HG03280 (cell line): ENCODE measurements at regions not wholly inside any gene's neighbourhood (a gene's known extent, or its start where the extent isn't known, plus 50 kb on each side); places are given as distances from the start of the nearest gene placed in this dataset.
"Not testable (repeated sequence)": the region's sequence is repeated elsewhere in the genome, so short reads cannot be mapped to it uniquely, and the experiment has no call there.

ENCODE experiments used
- ATAC-seq: cut with Tn5 transposase; IDR thresholded peaks from one replicate; pipeline ENCODE4 v1.9.1; 2021; ENCODE audit warnings: mild to moderate bottlenecking, moderate library complexity; ENCODE audit not compliant: unreplicated experiment

DNA sequence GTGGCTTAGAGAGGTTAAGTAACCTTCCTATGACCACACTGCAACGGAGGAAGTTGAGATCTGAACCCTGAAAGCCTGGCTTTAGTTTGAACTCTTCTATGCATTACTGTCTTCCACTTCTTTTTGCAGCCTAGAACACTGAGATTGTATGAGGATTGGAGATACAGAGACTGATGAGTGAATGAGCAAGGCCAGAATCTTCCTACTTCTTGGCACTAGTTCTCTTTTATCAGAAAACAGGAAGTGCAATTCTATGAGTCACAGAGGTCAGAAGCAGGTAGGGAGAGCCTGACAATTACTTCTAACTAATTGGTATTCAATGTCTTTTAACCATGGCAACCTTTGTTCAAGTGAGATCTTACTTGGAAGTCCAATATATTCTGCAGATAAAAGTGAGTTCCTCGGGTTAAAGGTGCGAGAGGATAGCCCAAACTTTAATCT lies 219.0 kb downstream of the SHQ1 start:
- ATAC-seq = no peak

DNA sequence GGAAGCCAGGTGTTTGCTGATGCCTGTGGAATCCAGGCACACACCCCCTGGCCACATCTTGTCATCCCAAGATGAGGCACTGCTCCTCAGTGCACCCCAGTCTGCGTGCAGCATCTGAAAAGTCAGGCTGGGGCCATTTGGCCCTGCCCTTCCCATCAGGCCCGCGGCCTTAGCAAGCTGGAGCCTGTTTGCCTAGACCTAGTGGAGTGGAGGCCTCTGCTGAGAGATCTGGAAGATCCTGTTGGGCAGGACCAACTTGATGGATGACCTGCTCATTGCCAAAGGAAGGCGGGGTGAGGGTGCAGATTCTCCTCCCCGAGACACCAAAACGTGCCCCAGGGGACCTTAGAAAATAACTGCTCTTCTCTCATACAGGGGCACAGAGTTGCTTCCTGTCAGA lies 220.2 kb downstream of the SHQ1 start:
- ATAC-seq = no peak

DNA sequence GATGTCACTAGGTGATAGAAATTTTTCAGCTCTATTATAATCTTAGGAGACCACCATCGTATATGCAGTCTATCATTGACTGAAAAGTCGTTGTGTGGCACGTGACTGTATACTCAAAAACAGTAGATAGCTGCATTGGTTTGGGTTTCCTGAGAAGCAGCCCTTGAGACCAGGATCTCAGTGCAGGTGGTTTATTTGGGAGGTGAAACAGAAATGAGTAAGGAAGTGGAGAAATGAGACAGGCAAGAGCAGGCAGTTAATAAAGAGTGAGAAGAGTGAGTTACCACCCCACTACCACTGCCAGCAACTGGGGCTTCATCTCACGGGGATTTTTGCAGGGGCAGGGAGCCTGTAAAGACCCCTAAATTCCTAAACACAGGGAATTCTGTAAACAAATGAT lies 221.0 kb downstream of the SHQ1 start:
- ATAC-seq = no peak

DNA sequence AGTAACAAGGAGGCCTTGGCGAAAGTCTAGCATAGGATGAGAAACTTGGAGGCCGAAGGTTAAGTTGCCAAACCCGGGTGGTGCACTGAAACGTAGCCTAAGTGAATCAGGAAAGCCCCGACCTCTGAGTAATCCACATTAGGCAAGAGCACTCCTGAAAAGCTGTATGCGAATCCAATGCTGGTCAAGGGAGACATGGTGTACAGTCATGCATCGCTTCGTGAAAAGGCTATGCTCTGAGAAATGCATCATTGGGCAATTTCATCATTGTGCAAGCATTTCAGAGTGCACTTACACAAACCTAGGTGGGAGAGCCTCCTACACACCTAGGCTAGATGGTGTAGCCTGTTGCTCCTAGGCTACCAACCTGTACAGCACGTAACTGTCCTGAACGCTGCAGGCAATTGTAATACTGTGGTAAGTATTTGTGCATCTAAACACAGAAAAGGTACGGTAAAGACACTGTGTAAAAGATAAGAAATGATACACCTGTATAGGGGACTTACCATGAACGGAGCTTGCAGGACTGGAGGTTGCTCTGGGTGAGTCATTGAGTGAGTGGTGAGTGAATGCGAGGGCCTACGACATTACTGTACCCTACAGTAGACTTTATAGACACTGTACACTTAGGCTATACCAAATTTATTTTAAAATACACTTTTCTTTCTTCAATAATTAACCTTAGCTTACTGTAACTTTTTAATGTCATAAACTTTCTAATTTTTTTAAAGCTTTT lies 222.5 kb downstream of the SHQ1 start:
- ATAC-seq = no peak

DNA sequence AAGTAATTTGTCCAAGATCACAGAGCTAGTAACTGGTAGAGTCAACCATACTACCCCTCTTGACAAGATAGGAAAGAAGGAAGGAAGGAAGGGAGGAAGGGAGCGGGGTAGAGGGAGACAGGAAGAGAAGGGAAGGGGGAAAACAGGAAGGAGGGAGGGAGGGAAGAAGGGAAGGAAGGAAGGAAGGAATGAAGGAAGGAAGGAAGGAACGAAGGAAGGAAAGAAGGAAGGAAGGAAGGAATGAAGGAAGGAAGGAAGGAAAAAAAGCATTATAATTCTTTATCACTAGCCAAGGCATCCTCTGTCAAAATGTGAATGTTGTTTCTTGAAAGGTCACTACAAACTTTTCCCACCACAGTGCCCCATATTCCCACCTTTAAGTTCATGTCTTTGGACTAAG lies 223.6 kb downstream of the SHQ1 start:
- ATAC-seq = no peak

DNA sequence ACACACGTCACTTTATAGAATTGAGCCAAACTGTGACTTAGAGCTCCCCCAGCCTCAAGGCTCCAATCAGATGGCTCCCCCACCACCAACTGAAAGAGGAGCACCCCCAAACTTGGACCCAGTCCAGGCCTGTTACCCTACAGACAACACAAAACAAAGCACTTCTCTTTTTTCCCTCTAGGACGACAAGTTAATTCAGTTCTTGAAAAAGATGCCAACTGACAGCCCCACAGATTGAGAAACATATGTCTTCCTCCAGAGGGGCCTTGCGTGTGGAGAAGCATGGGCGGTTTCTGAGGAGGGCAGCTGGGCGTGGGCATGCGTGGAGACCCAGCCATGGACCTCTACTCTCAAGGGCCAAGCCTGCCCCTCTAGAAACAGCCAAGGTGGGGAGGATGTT lies 229.5 kb downstream of the SHQ1 start:
- no peak for ATAC-seq

DNA sequence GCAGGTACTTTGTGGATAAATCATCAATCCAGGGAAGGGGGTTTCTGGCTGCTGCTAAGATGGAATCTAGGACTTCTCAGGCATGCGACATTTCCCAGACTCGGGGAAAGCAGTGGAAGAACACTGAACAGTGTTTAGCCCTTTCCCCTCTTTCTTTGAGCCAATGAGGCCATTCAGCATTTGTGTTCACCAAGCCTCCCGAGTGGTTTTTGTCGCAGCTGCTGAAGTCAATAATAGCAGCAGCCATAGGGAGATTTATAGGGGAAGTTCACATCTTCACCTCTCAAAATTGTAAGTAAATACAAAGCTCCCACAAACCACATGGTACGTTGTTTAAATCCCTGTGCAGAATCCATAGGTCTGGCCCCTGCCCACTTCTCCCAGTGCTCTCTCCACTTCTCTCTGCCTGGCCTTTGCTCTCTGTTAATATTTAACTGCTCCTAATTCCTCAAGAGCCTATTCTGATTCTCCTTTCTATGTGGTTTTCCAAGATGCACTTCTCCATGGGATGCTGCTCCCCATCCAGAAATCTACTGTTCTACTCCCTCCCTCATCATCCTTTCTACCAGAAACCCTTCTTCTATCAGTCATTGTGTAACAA lies 230.7 kb downstream of the SHQ1 start:
- ATAC-seq = no peak

DNA sequence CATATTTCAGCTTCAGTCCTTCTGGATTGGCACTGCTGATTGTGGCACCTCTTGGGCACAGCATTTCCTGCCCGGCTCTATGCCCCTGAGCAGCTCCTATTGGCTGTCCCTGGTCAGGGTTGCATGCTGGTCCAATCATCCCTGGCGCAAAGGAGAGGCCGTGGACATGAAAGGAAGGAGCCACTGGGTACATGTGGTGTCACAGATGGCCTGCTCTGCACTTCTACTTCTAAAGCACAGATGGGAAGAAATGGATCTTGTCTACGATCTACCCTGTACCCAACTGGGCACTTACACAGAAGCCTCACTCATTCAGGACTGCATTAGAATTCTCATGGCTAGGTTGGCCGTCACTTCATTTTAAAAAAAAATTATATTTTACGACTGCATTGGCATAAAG lies 232.5 kb downstream of the SHQ1 start:
- ATAC-seq = no peak

DNA sequence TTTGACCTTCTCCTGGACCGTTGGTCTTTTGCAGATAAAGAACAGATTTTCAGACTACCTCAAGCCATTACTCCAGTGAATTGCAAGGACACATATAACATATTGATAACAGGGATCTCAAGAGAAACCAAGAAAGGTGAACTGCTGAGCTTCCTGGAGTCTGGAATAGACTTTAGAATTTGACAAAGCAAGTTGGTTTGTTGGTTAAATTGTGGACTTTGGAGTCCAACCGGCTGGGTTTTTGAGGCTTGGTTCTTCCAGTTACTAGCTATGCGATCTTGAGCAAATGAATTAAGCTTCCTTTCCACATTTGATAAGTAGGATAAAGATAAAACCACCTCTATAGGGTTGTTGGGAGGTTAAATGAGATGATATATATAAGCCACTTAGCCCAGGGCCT lies 233.1 kb downstream of the SHQ1 start:
- no peak for ATAC-seq

DNA sequence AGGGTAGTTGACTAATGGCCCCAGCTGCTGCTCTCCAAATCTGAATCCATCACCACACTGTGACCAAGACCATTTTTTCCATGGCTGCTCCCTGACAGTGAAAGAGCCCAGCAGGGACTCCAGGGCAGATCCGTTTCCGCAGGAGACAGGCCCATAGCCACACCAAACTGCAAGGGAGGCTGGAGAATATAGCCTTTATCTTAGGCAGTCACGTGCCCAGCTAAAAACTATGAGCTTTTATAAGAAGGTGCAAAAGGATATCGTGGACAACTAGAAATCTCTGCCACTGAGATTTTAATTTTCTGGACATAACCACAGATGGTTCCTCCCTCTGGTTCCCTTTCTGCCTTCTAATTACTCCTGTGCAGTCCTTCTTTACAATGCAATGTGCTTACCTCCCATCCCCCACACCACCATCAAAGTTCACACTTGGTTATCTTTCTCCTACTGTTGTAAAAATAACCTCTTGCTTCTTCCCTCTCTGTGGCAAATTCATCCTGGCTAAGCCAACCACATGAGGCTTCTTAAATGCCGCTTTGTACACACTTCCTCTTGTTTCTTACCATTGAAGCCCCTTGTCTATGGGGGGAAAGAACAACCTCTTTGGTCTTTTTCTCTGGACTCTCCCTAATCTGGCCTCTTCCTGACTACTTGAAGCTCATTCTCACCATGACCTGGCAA lies 233.7 kb downstream of the SHQ1 start:
- ATAC-seq = no peak

DNA sequence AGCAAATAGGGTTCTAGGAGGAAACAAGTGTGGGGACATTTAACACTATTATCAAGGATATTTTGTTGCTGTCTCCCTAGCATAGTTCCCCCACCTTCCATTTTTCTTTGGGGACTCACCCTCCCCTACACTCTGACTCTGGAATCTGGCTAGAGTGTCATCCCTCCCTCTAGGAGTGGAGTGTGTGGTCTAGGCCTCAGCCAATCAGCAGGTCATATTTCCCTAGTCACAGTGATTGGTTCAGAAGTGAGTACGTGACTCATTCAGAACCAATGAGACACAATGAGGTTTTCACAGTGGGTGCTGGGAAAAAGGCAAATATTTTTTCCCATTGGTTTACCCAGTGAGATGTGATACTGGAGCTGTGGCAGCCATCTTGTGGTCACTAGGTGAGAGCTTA lies 234.4 kb downstream of the SHQ1 start:
- ATAC-seq = no peak

DNA sequence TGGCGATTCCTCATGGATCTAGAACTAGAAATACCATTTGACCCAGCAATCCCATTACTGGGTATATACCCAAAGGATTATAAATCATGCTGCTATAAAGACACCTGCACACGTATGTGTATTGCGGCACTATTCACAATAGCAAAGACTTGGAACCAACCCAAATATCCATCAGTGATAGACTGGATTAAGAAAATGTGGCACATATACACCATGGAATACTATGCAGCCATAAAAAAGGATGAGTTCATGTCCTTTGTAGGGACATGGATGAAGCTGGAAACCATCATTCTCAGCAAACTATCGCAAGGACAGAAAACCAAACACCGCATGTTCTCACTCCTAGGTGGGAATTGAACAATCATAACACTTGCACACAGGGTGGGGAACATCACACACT lies 239.1 kb downstream of the SHQ1 start:
- not testable (repeated sequence) for ATAC-seq

DNA sequence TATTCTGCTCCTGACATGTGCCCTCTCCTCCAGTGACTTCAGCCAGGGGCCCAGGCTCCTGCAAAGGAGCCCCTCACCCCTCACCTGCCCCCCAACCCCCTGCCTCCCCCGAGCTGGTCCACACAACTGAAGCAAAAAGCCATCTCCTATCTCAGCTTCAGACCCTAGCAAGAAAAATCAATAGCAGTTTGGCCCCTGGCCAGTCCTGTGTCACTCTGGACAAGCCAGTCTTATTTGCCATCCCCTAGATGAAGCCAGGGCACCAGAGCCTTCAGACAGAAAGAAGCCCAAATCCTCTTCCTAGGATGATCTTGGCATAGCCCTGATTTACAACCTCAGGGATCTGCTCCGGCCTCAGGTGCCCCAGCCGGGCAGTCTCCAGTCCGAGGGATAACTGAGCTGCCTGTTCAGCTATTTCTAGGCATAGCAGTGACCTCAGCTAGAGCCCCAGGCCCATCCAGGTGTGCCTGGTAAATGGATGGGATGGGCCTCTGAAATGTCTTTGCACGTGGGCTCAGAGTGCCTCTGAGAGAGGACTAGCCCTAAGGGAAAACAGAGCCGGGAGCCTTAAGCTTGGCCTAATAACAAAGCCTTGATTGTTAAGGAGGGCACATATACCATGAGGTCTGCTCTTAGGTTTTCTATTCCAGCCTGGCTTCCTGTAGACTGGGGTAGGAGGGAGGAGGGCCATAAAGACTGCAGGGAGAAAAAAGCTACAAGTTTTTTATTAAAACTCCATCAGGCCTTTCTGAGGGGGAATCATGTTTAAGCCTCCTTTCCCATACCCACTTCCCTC lies 242.0 kb downstream of the SHQ1 start:
- ATAC-seq = no peak

DNA sequence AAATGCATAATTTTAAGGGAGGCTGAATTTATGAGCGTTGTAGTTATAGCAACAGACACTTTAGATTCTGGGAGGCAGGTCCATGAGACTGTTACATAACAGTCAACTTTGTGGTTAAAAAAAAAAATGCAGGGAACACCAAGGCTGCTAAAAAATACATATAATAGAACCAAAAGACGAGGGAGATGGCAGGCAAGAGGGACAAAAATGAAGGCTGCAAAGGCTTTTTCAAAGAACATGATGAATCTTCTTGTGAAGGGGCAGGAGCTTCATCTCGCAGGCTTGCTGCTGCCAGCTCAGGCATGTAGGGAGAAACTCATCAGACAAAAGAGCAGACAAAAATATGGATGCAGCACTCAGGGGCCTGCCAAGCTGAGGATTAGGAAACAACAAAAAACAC lies 243.9 kb downstream of the SHQ1 start:
- ATAC-seq = no peak

DNA sequence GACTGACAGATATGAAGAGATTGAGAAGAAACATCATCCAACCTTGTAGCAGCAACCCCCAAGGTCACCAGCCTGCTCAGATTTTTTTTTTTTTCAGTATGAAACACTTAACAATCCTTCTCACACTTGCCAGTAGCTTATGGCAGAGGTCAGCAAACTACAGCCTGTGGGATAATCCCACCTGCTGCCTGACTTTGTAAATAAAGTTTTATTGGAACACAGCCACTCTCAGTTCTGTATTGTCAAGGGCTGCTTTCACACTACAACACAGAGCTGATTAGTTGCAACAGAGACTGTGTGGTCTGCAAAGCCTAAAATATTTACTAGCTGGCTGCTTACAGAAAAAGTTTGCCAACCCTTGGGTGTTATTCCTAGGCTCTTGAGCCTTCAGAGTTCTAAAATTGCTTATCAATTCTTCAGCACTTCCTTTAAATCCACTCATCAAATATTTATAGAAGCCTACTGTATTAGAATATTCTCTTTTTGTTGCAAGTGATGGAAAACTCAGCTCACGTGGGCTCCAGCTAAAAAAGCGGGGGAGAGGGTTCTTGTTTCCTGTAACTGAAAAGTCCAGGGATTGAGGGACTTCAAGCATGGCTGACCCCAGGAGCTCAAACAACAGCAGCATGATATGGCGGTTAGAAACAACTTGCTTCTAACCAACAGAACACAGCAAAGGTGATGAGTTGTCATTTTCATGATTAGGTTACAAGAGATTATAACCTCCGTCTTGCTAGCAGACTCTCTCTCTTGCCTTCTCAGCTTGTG lies 246.1 kb downstream of the SHQ1 start:
- no peak for ATAC-seq

DNA sequence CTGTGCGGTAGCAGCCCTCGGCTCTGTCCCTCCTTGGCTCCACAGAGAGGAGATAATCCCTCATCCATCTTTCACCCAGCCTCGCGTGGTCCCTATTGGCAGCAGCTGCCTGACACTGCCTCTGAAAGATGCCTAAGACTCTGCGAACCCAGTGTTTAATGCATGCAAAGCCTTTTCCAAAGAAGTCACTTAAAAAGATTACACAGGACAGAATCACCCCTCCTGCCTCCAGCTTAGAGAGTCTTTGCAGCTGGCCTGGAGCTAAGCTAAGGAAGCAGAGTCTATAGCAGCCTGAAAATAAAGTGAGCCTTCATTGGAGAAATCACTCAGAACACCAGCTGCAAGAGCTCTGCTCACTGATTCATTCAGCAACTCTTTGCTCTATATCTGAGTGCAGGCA lies 247.2 kb downstream of the SHQ1 start:
- no peak for ATAC-seq

DNA sequence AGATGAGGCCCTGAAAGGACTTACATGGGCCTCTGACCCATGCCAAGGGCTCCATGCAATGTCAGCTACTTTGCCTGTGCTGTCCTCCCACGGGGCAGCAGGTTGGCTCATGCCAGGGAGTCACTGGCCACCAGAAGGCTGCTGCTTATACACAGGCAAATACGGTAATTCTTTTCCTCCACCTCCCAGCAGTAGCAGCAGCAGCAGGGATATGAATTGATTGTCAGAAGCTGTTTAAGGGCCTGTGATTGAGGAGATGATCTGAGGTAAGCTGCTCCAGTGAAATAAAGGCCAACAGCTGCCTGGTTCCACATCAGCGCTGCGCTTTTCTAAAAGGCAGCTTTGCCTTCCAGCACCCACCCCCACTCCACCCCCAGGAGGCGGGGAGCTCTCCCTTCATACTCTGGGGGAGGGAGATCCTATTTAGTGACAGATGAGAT lies 250.5 kb downstream of the SHQ1 start:
- ATAC-seq = no peak

DNA sequence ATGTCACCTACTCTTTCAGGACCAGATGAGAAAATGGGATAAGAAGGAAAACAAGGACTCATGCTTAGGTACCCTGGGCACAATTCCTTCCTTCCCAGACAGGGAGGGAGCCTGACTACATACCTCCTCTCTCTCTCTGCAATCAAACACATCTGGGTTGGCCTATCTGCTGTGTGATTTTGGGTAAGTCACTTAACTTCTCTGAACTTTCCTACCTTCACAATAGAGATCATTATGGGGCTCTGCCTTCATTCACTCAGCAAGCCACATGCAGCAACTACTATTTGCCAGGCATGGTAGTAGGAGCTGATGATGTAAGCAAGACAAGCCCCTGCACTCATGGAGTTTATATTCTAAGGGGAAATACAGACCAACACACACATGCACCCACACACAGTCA lies 251.2 kb downstream of the SHQ1 start:
- ATAC-seq = no peak

DNA sequence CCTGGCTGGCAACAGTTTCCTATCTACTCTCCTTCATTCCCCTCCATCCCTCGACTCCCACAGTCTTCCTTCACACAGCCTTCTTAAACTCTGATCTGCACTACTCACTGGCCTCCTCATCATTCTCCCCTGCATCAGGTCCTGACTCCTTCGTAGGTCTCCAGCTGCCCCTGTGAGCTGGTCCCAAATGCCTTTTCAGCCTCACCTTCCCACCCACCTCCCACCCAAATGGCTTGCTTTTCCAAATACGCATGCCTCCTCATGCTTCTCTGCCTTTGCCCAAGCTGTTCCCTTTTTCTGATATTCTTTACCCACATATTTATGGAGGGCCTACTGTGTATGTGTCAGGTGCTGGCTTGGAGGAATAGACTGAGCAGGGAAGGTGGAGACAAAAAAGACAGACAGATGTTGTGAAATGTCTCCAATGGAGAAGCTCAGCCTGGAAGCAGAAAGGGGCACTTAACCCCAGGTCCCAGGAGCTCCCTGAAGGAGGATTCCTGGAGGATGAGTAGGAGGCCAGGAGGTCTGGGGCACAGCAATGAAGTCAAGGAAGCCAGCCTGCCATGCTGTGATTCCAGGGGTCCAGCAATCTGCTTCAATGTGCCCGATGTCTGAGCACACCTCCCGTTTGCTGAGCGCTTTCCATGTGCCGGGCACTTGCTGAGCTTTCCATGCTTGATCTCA lies 252.2 kb downstream of the SHQ1 start:
- no peak for ATAC-seq

DNA sequence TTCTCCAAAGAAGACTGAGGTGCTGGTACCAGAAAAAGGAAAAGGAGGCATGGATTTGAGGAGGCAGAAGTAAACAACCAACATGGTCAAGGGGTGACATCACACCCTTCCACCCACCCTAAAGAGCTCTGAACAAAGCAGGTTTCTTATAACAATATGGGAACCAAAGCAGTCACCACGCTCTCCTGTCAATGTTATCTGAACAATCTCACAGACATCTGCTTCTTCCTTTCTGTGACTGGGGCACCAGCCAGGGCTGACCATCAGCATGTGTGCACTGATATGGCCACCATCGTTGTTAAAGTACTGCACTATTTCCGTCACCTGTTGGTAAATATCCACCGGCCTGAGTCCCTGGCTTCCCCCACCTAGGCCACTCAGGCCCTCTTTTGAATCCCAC lies 252.9 kb downstream of the SHQ1 start:
- ATAC-seq = no peak
